AG10803 (cell line): ENCODE measurements at regions not wholly inside any gene's neighbourhood (a gene's known extent, or its start where the extent isn't known, plus 50 kb on each side); places are given as distances from the start of the nearest gene placed in this dataset.
A peak's percentile ranks its signal among the peaks of the same experiment; 100 is the strongest.

Source experiments
- DNase-seq: peaks from one replicate; pipeline ENCODE4 v3.0.0; 2010; ENCODE audit warnings: low read depth
- H3K4me3 ChIP-seq: 2 replicates; pipeline ENCODE4 v1.5.1; 2011; ENCODE audit warnings: mild to moderate bottlenecking, low read length, control low read depth
- CTCF ChIP-seq: conservative IDR thresholded peaks from 2 replicates; pipeline ENCODE4 v1.5.1; 2011; ENCODE audit warnings: mild to moderate bottlenecking, low read length, control low read depth, inconsistent platforms

DNA sequence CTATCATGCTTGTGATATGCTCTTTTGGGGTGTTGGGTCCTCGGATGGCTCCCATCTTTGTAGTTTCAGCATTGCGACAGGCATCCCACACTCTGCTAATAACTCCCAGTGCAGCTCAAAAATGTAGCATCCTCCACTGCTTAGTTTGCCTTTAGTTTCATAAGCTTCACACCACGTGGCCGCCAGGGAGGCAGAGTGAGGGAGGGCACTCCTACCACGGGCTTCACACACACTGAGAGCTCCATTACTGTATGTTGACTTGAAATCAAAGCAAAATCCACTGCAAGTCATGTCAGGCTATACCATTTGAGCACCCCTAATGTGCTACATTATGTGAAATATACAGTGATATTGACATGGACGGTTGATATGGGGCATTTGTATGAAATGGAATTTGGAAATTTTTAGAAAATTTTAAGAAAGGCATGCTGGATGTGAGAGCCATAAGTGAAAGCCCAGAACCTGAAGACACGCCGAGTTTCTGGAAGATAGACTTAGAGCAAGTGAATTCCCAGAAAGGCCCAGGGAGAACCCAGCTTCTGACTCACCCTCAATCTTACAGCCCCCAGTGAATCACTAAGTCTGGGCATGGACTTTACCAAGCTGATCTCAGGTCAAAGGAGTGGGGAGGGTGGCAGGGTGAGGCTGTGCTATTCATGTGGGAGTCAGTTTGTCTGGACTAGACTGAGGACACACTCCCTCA, 94.1 kb downstream of the HSPH1 start:
- peak; percentile 55 for DNase-seq
- no peak for TF ChIP-seq CTCF
- no peak overlapping the region for H3K4me3 ChIP-seq

DNA sequence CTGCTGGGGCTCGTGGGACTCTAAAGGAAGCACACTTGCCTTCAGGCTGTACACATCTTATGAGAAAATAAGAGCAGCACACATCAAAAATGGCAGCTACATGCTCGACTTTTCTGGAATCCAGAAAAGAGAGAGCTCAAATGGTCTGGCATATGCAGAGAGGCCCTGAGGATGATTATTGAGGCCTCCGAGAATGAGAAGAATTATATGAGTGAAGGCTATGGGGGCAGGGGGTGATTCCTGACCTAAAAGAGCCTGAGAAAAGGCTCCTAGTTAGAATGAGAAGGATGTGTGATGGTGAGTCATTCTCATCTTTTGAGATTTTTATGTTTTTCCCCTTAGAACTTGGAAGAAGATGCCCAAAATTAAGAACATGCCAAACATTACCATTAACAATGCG, 97.1 kb downstream of the HSPH1 start:
- TF ChIP-seq CTCF = no peak
- no peak overlapping the region for H3K4me3 ChIP-seq
- no peak for DNase-seq

- no peak for DNase-seq
- no peak overlapping the region for H3K4me3 ChIP-seq
- TF ChIP-seq CTCF = no peak
These were observed 97.9 kb downstream of the HSPH1 start for GRCh38 chr13:31063772-31064171.

- no peak for DNase-seq
- no peak overlapping the region for H3K4me3 ChIP-seq
- no peak for TF ChIP-seq CTCF
These were observed 101.0 kb downstream of the HSPH1 start for GRCh38 chr13:31060655-31061054.

DNA sequence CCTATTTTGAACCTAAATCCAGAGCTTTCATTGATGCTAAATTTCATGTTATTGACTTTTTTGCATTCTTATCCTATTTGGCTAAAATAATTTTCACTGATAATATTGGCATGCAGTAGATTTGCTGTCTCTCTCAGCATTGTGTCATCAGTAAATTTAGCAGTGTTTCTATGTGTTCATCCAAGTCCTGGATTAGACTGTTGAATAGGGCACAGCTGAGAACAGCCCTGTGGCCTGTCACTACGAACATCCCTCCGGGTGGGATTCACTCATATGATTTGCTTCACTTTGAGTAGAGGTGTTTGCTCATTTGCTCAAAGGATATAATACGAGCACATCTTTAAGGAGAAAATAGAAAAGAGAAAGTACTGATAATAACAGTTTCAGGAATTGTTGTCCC, 101.5 kb downstream of the HSPH1 start:
- no peak for TF ChIP-seq CTCF
- no peak for DNase-seq
- H3K4me3 ChIP-seq = no peak overlapping the region

DNA sequence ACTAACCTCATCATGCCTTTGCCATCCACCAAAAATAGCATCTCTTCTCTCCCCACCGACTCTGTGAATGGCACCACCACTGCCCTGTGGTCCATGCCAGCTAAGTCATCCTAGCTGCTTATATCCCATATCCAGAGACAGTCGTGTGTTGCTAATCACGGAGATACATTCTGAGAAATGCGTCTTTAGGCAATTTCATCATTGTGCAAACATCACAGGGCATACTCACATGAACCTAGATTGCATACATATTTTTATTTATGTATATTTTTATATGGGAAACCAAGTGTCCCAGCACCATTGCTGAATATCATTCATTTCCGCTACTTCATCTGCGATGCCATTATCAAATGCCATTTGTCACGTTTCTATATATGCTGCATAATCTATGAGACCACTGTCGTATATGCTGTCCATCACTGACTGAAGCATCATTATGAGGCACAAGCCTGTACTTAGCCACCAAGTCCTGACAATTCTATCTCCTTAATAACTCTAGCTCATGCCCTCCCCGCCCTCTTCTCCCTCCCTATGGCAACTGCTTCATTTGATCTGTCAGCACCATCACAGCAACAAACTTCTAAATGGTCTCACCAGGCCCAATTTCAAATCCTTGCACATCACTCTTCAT, 104.2 kb downstream of the HSPH1 start:
- no peak for TF ChIP-seq CTCF
- no peak overlapping the region for H3K4me3 ChIP-seq
- DNase-seq = no peak

GRCh38 chr13:31056644-31057271, 104.9 kb downstream of the HSPH1 start:
- no peak overlapping the region for H3K4me3 ChIP-seq
- DNase-seq = peak; percentile 76
- TF ChIP-seq CTCF = 0 out of 2 replicates have a peak, but pooled peaks have one; percentile 17
